Right kidney (tissue), 1 donor: ENCODE measurements at regions not wholly inside any gene's neighbourhood (a gene's known extent, or its start where the extent isn't known, plus 50 kb on each side); places are given as distances from the start of the nearest gene placed in this dataset.

Source experiments
- DNase-seq: peaks from one replicate; pipeline ENCODE4 v3.0.0-alpha.2; 2016

GRCh38 chr2:108067820-108068405 lies 81.6 kb downstream of the SLC5A7 start:
- DNase-seq = no peak

- no peak for DNase-seq
Measured at GRCh38 chr2:108069515-108070310, 83.4 kb downstream of the SLC5A7 start.

DNA sequence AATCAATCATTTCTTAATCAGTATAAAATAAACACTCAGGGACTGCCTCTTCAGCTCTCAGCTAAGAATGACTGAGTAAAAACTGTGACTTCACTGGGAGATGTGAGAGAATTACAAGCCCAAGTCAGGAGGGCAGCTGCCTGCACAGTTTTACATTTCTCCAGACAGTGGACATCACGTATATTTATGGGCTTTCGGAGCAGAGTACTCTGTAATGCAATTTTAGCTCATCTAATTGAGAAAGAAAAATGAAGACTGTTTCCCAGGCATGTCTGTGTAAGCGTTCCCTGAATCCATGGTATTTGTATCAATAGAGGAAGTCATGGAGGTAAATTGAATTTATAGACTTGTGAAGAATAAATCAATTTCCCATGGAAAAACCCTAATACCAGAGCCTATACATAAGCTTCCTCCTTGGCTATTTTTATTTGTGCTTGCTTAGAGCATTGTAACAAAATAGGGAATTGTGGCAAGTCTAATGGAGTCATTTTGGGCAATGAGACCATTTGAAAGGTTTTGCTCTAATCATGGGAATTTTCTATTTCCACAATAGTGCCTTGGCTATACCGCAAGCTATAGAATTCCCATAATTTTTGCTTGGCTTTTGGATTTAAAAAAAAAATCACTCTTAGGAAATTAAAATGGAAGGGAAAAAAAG lies 87.2 kb downstream of the SLC5A7 start:
- no peak for DNase-seq

DNA sequence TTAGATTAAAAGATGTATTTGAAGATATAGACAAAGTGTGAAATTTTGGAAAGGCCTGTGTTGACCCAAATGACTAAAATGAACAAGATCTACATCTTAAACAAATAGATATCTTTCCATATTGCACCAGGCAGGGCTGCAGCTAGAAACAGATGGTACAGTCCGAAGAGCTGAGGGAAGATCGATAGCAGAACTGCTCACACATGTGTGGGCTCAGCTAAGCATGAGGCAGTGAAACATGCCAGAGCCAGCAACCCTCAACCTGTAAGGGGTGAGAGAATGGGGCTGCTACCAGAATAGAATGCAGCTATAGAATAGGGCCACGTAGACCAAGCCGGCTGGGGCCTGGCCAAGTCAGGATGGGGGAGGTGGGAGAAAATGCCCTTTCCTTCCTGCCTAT lies 87.8 kb downstream of the SLC5A7 start:
- no peak for DNase-seq

DNA sequence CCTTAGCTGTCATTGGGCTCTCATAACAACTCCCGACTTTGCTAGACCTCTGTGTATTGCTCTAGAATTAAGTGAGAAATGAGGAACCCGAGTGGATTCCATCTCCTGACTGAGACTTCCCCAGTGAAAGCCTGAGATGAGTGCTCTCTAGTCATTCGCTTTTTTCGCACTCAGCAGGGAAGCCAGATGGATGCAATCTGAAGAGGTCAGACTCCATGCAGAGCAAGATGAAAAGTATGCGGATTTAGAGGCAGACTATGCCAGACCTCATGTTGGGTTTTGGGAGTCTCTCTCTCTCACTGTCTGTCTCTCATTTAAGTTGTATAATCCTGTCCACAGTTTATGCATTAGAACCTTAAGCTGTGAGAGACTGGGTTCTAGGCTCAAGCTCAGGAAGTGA lies 88.6 kb downstream of the SLC5A7 start:
- no peak for DNase-seq

DNA sequence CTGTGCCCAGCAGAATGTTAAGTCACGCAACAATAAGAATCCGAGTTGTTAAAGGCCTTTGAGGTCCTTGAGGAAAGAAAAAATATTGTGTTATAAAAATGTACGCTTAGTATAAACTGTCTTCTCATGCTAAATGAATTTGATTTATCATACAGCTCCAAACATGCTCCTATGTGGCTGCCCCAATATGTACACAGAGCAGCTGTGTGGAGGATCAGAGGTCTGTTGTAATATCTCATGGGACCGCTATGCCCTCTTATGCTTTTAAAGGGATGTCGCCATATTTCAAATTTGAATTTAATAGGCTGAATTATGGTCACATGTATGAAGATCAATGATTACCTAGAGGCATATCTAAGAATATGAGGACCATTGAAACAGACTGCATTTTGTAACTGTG lies 90.2 kb downstream of the SLC5A7 start:
- no peak for DNase-seq

DNA sequence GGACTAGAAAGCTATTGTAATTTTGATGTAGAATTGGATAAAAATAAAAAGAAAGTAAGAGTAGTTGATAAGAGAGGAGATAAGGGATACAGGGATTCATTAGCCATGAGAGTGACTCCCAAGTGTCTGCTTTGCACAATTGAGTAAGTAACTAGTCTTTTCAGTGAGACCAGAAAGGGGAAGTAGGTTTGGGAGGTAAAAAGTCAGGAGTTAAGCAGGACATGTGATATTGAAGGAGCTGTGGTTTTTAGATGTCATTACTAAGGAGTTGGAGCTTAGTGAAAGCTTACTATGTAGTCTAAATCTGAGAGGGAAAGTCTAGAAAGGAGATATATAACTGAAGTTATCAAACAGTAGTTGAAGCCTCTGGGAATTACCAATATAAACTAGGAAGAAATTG lies 93.4 kb downstream of the SLC5A7 start:
- no peak for DNase-seq

DNA sequence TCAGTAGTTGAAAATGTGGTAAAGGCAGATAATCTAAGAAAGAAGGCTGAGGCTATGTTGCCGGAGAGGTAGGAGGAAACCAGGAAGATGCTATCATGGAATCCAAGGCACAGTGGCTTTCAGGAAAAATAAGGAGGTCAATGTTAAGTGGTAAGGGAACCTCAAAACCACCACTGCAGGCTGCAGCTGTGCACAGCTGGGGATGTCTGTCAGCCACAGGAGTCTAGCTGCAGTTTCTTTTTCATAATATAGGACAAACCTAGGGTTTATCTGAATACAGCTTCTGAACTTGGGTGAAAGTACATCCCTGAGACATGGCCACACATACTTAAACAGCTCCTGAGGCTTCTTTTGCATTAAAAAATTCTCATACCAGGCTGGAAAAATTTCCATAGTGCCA lies 93.9 kb downstream of the SLC5A7 start:
- no peak for DNase-seq

- no peak for DNase-seq
Measured at GRCh38 chr2:108082978-108083377, 96.7 kb downstream of the SLC5A7 start.

DNA sequence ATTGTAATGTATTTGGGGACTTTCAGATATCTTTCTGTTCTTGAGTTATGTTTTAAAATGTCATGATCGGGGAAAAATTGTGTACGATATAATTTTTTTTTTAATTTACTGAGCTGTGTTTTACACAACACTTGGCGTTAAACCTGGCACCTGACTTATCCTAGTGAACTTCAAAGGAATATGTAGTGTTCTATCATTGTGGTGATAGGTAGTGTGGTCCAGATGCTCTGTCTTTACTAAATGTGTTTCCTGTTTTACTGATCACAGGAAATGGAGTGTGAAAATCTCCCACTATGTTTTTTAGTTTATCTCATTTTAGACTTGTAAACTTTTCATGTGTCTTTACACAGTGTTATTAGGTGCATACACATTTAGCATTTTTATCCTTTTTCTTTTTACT lies 98.0 kb downstream of the SLC5A7 start:
- no peak for DNase-seq

- no peak for DNase-seq
Measured at GRCh38 chr2:108092886-108093285, 106.6 kb downstream of the SLC5A7 start.

- no peak for DNase-seq
Measured at GRCh38 chr2:108101481-108101880, 115.2 kb downstream of the SLC5A7 start.

DNA sequence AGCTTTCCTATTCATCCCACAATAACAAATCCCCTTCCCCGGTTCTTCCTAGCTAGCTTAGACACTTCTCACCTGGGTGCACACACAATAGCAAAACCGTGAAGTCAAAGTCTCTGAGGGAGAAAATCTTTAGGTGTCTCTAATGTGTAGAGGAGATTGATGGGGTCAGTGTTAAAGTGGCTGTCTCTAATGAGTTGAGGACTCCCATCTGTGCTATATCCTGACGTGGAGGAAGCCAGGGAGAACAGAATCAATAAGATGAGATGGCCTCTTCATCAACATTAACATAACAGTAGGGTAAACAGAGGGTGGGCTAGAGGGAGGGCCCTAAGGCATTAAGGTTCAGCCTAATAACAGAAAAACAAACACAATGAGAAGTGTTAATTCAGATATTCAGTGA lies 120.4 kb downstream of the SLC5A7 start:
- DNase-seq = peak; percentile 6

DNA sequence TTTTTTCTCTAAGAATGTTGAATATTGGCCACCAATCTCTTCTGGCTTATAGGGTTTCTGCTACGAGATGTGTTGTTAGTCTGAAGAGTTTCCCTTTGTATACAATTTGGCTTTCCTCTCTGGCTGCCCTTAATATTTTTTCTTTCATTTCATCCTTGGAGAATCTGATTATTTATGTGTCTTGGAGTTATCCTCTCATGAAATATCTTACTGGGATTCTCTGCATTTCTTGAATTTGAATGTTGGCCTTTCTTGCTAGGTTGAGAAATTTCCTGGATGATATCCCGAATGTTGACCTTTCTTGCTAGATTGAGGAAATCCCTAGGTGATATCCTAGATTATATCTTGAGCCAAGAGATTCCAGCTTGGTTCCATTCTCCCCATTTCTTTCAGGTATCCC lies 125.6 kb downstream of the SLC5A7 start:
- DNase-seq = no peak

DNA sequence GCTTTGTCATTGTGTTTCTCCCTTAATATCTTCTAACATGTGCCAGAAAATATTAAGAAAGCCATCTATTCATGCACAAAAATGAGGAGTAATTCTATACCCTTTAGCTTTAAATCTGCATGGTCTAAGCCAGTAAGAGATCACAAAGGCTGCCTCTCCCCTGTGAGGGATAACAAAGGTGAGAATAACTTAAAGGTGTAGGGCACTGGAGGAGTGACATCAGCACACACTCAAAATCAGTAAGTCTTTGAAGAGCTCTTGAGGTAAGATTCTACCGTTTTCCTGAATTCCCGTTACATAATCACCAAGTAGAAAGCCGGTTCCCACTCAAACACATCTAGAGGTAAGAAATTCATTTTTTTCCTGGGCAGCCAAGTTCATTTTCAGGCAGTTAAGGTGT lies 123.9 kb upstream of the SULT1C3 start:
- DNase-seq = no peak

DNA sequence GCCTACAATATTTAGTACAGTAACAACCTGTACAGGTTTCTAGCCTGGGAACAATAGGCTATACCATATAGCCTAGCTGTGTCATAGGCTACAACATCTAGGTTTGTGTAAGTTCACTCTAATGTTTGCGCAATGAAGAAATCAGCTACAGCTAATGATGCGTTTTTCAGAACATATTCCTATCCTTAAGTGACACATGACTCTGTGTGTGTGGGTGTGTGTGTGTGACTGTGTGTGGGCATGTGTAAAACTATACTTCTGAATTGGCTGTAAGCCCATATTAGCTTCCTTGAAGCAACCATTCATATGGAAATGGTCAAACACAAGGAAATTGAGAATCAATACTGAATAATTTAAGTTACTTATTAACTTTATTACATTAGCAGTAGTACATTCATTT lies 120.8 kb upstream of the SULT1C3 start:
- no peak for DNase-seq

DNA sequence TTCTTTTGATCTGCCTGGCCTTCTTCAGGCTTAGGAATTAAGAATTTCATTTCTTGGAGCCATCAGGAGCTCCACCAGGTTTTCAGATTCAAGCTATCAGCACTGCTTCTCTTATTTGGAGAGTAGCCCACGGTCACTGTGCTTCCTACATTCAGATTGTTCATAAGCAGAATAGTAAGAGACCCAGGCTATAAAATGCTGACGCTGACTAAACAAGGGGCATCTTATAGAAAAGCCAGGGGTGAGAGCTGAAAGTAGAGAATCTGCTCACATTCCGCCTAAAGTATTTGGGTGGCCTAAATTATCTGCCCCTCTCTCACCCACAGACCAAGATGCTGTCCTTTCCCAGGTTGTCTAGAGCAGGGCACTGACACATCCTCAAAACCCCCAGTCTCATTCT lies 120.3 kb upstream of the SULT1C3 start:
- DNase-seq = no peak

DNA sequence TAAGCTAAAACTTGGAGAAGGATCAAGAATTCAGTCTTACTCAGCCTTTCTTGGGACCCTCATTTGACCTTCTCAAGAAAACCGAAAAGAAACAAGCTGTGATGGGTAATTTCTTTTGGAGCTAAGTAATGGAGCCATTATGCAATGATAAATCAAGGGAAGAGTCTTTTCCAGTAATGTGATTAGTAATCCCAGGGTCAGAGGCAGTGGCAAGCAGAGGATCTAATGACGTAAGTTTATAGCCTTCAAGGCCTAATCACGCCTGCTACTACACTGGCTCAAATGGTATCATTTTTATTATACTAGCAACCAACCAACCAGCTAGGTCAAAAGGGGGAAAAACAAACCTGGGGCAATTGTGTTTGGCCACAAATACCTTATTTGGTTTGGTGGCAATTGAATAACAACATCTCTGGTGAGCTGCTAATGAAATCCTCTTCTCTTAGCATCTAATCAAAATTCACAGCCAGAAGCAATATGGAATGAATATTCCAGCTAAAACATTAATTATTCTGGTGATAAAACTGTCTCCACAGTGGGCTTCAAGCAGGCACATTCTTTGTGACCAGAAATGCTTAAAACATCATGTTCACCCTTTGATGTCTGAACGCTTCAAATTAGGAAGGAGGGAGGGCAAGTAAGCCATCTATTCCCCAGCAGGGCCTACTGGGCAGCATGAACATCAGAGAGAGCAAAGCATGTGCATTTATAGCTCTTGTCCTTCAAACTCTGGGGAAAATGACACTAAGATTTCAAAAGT lies 114.9 kb upstream of the SULT1C3 start:
- DNase-seq = peak; percentile 7

GRCh38 chr2:108125581-108125980 lies 114.2 kb upstream of the SULT1C3 start:
- DNase-seq = no peak

DNA sequence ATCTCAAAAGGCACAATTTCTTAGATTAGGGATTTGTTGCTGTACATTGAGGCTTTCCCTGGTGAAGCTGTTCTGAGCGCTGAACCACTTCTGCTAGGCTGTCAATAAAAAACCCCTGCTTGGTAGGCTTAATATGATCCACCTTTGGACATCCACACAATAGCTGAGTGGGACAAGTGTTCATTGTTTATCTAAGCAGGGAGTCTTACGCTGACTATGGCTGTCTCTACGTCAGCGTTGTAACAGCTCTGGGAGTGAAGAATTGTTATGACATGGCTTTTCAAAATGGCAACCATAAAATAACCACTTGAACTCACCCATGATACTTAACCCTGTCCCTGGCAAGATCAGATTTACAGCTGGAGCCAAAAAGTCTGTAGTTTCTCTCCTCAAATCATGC lies 111.5 kb upstream of the SULT1C3 start:
- no peak for DNase-seq

DNA sequence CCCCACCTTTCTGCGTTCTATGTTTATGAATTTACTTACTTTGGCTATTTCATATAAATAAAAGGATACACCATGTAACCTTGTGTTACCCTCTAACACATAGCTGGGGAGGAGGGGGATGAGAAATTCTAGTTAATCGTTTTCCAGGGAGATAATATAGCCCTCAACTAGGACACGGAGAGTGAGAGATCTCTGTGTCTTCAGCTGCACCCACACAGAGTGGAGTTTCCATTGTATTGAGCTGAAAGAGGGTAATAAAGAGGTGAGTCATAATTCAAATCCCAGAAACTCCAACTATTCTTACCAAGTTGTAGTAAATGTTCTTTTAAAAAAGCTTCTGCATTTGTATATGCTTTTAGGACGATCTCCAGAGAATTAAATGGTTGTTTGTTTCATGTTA lies 110.1 kb upstream of the SULT1C3 start:
- no peak for DNase-seq

GRCh38 chr2:108133457-108133856 lies 106.3 kb upstream of the SULT1C3 start:
- DNase-seq = no peak

DNA sequence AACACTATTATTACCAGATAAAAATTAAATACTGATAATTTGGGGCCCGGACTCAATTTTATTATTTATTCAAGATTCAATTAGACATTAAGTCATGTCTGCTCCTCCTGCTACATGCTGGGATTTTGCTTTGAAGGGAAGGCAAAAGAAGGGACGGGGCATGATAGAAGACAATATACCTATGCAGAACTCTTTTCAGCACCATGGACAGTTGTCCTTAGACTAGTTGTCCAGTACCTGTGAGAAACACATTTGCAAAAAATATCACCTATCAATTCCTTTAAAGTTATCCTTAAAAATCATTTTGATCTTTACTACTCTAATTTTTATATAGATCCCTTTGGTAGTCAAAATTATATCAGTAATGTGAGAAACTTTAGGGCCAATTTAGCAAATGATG lies 100.2 kb upstream of the SULT1C3 start:
- DNase-seq = peak; percentile 6
